GM20431 (cell line): ENCODE measurements at regions not wholly inside any gene's neighbourhood (a gene's known extent, or its start where the extent isn't known, plus 50 kb on each side); places are given as distances from the start of the nearest gene placed in this dataset.

Experiments used
- in situ Hi-C: fragments of 300-500 bp; cut with MseI, MboI; formaldehyde crosslinking; loops from one replicate; pipeline ENCODE4 v1.15.0; 2020; ENCODE audit warnings: low sequenced_read_pairs; ENCODE audit not compliant: unreplicated experiment

GRCh38 chr13:105612541-105612940 lies 922.9 kb downstream of the EFNB2 start:
- in situ Hi-C loops: no loop called here

- in situ Hi-C loops: no loop called here
Measured at GRCh38 chr13:105611424-105611823, 924.0 kb downstream of the EFNB2 start.

- in situ Hi-C loops: no loop called here
Measured at GRCh38 chr13:105608104-105608503, 927.4 kb downstream of the EFNB2 start.

GRCh38 chr13:105607426-105607825 lies 928.0 kb downstream of the EFNB2 start:
- in situ Hi-C loops: no loop called here

GRCh38 chr13:105607016-105607415 lies 928.4 kb downstream of the EFNB2 start:
- in situ Hi-C loops: no loop called here

GRCh38 chr13:105602956-105603670 lies 932.3 kb downstream of the EFNB2 start:
- in situ Hi-C loops: no loop called here

- in situ Hi-C loops: no loop called here
Measured at GRCh38 chr13:105599477-105600037, 935.9 kb downstream of the EFNB2 start.

GRCh38 chr13:105598529-105598928 lies 936.9 kb downstream of the EFNB2 start:
- in situ Hi-C loops: no loop called here

- in situ Hi-C loops: no loop called here
Measured at GRCh38 chr13:105597573-105597972, 937.9 kb downstream of the EFNB2 start.

GRCh38 chr13:105595471-105595870 lies 940.0 kb downstream of the EFNB2 start:
- in situ Hi-C loops: no loop called here

- in situ Hi-C loops: no loop called here
Measured at GRCh38 chr13:105591277-105591676, 944.2 kb downstream of the EFNB2 start.

GRCh38 chr13:105587786-105588185 lies 947.7 kb downstream of the EFNB2 start:
- in situ Hi-C loops: no loop called here

GRCh38 chr13:105579821-105580710 lies 955.4 kb downstream of the EFNB2 start:
- in situ Hi-C loops: no loop called here

- in situ Hi-C loops: no loop called here
Measured at GRCh38 chr13:105573136-105573535, 962.3 kb downstream of the EFNB2 start.

GRCh38 chr13:105572401-105572800 lies 963.1 kb downstream of the EFNB2 start:
- in situ Hi-C loops: no loop called here

GRCh38 chr13:105569816-105570215 lies 965.6 kb downstream of the EFNB2 start:
- in situ Hi-C loops: no loop called here

GRCh38 chr13:105567951-105568525 lies 967.4 kb downstream of the EFNB2 start:
- in situ Hi-C loops: no loop called here

- in situ Hi-C loops: no loop called here
Measured at GRCh38 chr13:105565136-105565727, 970.2 kb downstream of the EFNB2 start.

- in situ Hi-C loops: no loop called here
Measured at GRCh38 chr13:105552078-105552477, 983.4 kb downstream of the EFNB2 start.

GRCh38 chr13:105547851-105548250 lies 987.6 kb downstream of the EFNB2 start:
- in situ Hi-C loops: no loop called here
